ENCODE measurements at regions not wholly inside any gene's neighbourhood (a gene's known extent, or its start where the extent isn't known, plus 50 kb on each side); places are given as distances from the start of the nearest gene placed in this dataset.

- no peaks in the 10 kb centered on the region for H3K9me3 ChIP-seq
- 25% methylated on average over 3 of the region's 6 CpGs for WGBS
- peak overlapping the region in 3 of 4 donors; percentile 40 to 43 (median 40) for H3K27ac ChIP-seq (replicated peaks in 1 of 4)
- H3K4me1 ChIP-seq = peaks cover 4 to 6% (median 5%) of the 10 kb centered on the region in 4 donors
- no peaks in the 10 kb centered on the region for H3K27me3 ChIP-seq
- H3K4me3 ChIP-seq = peak overlapping the region in 3 of 4 donors; percentile 13 to 19 (median 15)
- no peak for DNase-seq (ENCODE audit: extremely low spot score)
- H3K36me3 ChIP-seq = no peaks in the 10 kb centered on the region
- TF ChIP-seq POLR2AphosphoS5 (IDR thresholded peaks at IDR 0.05) (peak; percentile 15 to 17), CTCF (IDR thresholded peaks at IDR 0.05) (no peak)
- intact Hi-C loops (cut with DNase I) = no loop called here
Observed at GRCh38 chr4:54439831-54440243, 210.7 kb downstream of the PDGFRA start.

GRCh38 chr4:54440394-54441136 lies 211.5 kb downstream of the PDGFRA start:
- 19% methylated on average over 7 of the region's 7 CpGs for WGBS
- TF ChIP-seq POLR2AphosphoS5 (IDR thresholded peaks at IDR 0.05) = no peak
- no peak for TF ChIP-seq POLR2A (IDR thresholded peaks at IDR 0.05; ENCODE audit: low read depth)
- peak; percentile 69 to 77 (median 74) for TF ChIP-seq CTCF (IDR thresholded peaks at IDR 0.05)
- no peak for DNase-seq (ENCODE audit: extremely low spot score)
- no peaks in the 10 kb centered on the region for H3K36me3 ChIP-seq
- H3K4me1 ChIP-seq = peaks cover 4 to 6% (median 5%) of the 10 kb centered on the region in 4 donors
- H3K9me3 ChIP-seq = no peaks in the 10 kb centered on the region
- H3K27me3 ChIP-seq = no peaks in the 10 kb centered on the region
- peak overlapping the region; percentile 11 to 19 (median 14) for H3K4me3 ChIP-seq
- H3K27ac ChIP-seq (replicated peaks in 1 of 4) = peak overlapping the region in 3 of 4 donors; percentile 2 to 43 (median 9)
- intact Hi-C loops (cut with DNase I) = no loop called here

- peaks cover 0 to 6% (median 0%) of the 10 kb centered on the region in 4 donors for H3K9me3 ChIP-seq
- no peaks in the 10 kb centered on the region for H3K27me3 ChIP-seq
- intact Hi-C loops (cut with DNase I) = no loop called here
- H3K27ac ChIP-seq (replicated peaks in 1 of 4) = no peak overlapping the region
- H3K4me3 ChIP-seq = no peak overlapping the region
- H3K4me1 ChIP-seq = peaks cover 0 to 2% (median 0%) of the 10 kb centered on the region in 4 donors
- DNase-seq (ENCODE audit: extremely low spot score) = no peak
- no peak for TF ChIP-seq POLR2A (IDR thresholded peaks at IDR 0.05; ENCODE audit: low read depth)
- no peak for TF ChIP-seq EP300 (IDR thresholded peaks at IDR 0.05)
- TF ChIP-seq POLR2AphosphoS5 (IDR thresholded peaks at IDR 0.05) = no peak
- no peaks in the 10 kb centered on the region for H3K36me3 ChIP-seq
Observed at GRCh38 chr4:54445866-54446265, 211.9 kb upstream of the KIT start.

- no peak for TF ChIP-seq CTCF (IDR thresholded peaks at IDR 0.05)
- TF ChIP-seq EP300 (IDR thresholded peaks at IDR 0.05) = no peak
- no peak for TF ChIP-seq POLR2AphosphoS5 (IDR thresholded peaks at IDR 0.05)
- no peak for TF ChIP-seq POLR2A (IDR thresholded peaks at IDR 0.05; ENCODE audit: low read depth)
- Histone ChIP-seq H3K9me3 (peaks cover 0 to 6% (median 0%) of the 10 kb centered on the region in 4 donors), H3K36me3 (no peaks in the 10 kb centered on the region), H3K27ac (replicated peaks in 1 of 4) (no peak overlapping the region), H3K4me1 (no peaks in the 10 kb centered on the region), H3K27me3 (no peaks in the 10 kb centered on the region), H3K4me3 (no peak overlapping the region)
- DNase-seq (ENCODE audit: extremely low spot score) = no peak
- intact Hi-C loops (cut with DNase I) = no loop called here
- WGBS = 40% methylated on average over 1 of the region's 1 CpG
Observed at GRCh38 chr4:54446581-54446980, 211.2 kb upstream of the KIT start.

GRCh38 chr4:54447304-54447703 lies 210.5 kb upstream of the KIT start:
- Histone ChIP-seq H3K27me3 (no peaks in the 10 kb centered on the region), H3K9me3 (peaks cover 0 to 6% (median 0%) of the 10 kb centered on the region in 4 donors), H3K4me3 (no peak overlapping the region), H3K36me3 (no peaks in the 10 kb centered on the region), H3K27ac (replicated peaks in 1 of 4) (no peak overlapping the region), H3K4me1 (no peaks in the 10 kb centered on the region)
- DNase-seq (ENCODE audit: extremely low spot score) = no peak
- intact Hi-C loops (cut with DNase I) = no loop called here
- TF ChIP-seq POLR2AphosphoS5 (IDR thresholded peaks at IDR 0.05) = no peak
- WGBS = 83% methylated on average over 2 of the region's 2 CpGs
